Suppressor macrophage (primary cell): ENCODE measurements at regions not wholly inside any gene's neighbourhood (a gene's known extent, or its start where the extent isn't known, plus 50 kb on each side); places are given as distances from the start of the nearest gene placed in this dataset.
A peak's percentile ranks its signal among the peaks of the same experiment; 100 is the strongest.
"Not testable (repeated sequence)": the region's sequence is repeated elsewhere in the genome, so short reads cannot be mapped to it uniquely, and the experiment has no call there.

Experiments used
- DNase-seq, 4 experiments: peaks; one replicate each; pipeline ENCODE4 v3.0.0-alpha.2; 2020 to 2022

DNA sequence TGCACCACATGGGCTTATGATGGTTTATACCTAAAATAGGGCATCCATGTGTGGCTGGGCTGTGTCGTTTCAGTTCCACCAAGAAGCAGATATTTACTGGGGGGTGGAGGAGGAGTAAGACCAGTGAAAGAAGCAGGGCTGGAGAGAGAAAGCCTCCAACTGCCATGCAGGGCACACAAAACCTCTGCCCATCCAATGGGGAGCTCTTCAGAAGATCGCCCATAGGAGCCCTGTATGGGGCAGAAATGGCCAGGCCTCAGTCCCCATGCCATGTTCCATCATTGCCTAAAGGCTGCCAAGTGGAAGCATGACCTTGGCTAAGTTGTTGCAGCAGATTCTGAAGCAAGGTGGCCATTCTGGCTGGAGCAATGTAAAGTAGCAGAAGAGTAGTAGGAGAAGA is 277.0 kb downstream of the MEX3B start:
- DNase-seq: no peak

DNA sequence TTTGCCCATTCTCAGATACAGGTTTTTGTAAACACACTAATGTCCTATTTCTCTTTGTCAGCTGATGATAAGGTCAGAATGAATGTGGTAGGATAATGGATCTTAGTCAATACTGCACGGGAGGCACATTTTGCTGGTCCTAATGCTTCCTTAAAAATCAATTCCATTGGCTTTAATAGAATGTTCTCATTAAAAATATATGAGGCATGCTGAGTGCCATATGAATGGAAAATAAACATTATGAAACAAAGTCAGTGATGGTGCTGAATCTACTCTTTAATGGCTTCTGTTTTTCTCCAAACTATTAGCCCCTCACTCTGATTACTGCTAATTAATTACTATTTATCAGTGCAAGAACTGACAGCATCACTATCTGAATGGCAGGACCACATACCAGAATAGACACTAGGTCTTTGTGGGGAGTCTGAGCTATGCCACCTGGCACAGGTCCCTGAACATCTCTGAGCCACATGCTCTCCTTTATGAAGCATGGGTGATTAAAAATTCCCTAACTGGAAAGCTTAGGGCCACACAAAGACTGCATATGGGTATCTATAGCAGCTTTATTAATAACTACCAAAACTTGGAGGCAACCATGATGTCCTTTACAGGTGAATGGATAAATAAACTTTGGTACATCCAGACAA is 278.9 kb downstream of the MEX3B start:
- no peak for DNase-seq

DNA sequence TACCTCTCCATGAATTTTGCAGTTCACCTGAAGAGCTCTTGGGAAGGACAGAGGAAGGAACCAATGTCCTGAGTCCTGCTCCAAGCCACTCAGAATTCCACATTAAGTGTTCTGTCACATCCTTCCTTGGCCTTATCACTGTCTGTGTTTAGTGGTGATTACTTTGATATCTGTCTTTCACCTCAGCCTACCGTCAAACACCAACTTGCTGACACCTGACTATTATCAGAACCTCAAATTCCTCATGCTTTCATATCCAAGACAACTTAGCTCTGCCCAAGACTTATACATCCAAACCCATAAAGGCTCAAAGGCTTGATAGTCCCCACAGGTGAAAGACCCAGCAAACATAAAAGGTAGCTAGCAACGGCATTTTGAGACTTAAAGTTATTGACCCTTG is 280.0 kb downstream of the MEX3B start:
- DNase-seq: no peak

DNA sequence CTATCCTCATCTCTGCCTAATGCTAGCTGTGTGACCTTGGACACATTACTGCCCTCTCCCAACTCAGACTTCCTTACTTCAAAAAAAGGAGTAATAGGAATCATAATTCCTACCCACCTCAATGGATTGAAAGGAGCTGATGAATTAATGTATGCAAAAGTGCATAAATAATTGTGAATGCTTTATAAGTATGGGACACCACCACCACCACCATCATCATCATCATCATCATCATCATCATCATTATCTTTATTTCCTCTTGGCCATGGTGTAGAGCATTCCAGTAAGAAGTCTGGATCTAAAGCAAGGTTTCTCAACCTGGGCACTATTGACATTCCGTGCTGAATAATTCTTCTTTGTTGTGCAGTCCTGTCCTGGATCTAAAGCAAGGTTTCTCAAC is 282.5 kb downstream of the MEX3B start:
- no peak for DNase-seq

DNA sequence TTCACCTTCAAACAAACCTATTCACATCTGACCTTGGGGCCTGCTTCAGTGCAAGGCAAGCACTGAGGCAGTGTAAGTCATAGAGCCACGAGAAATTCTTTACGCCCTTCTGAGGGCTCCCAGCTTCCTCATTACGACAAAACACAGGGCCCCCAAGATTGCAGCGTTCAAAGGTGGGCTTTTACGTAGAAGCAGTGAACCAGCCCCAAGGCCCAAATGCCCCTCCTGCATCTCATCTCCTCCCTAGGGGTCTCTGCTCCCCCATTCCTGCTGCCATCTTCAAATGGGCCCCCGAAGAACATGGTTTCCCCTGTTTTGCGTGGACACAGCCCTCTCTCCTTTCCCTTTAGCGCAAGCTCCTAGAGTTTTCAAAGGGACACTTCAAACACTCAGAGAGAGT is 285.1 kb downstream of the MEX3B start:
- no peak for DNase-seq

DNA sequence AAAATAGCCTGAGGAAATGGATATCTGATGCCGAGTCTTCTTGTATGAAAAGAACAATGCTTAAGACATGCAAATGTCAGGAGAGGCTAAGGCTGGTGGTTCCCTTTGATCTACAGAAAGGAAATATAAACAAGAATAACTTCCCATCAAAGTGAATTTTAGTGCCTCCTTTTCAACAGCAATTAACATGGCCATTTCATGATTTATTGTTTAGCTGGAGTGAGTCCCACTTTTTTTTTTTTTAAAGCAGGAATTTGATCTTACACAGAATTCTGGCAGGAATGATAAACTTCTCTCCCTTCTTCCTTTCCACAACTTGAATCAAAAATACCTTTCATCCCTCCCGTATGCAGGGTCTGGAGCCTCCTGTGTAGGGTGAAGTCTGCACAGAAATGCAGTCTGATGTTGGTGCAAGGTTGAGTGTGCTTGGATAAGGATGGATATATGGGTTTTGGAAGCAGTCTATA is 287.0 kb downstream of the MEX3B start:
- DNase-seq: no peak

DNA sequence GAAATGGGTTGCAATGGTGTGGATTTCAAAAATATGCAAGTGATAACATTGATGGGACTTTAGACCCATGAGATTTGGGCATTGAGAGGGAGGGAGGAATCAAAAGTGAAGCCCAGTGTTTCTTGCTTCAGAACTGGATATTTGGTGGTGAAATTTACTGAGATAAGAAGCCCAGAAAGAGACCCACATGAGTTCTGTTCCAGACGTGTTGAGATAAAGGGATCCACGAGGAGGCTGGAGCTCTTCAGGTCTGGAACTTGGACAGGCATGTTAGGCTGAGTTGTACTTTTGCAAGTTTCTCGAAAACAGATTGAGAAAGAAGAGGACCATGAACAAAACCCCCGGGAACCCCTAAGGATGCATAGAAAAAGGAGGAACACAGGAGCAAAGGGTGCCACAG is 290.2 kb downstream of the MEX3B start:
- DNase-seq: no peak

DNA sequence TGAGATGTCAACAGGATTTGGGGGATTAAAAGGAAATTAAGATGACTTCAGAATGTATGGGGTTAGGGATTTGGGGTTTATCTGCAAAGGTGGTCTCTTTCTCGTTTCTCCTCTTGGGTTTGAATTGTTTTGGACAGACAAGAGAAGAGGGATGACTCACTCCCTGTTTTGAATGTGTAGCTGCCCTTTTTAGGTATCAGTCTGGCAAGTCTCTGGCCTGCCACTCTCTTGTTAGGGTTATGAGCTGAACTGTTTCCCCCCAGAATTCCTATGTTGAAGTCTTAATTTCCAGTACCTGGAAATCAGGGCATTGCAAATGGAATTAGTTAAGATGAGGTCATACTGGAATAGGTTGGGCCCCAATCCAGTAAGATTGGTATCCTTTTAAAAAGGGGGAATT is 291.7 kb downstream of the MEX3B start:
- no peak for DNase-seq

DNA sequence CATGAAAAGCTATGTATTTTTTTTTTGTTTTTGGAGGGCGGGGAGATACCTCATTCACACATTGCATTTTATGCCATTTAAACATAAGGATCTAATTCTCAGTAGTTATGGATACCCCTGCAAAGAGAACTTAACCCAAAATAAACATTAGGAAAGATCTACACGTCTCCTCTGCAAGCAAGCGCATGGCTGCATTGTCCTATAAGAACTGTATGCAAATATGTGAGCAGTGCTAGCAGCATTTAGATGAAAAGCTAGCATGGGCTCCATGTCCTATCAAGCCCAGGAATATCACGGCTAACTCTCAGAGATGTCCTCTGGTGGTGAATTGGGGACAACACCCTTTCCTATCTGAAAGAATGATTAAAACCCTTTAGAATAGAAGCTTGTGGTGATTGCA is 292.8 kb downstream of the MEX3B start:
- DNase-seq: no peak

DNA sequence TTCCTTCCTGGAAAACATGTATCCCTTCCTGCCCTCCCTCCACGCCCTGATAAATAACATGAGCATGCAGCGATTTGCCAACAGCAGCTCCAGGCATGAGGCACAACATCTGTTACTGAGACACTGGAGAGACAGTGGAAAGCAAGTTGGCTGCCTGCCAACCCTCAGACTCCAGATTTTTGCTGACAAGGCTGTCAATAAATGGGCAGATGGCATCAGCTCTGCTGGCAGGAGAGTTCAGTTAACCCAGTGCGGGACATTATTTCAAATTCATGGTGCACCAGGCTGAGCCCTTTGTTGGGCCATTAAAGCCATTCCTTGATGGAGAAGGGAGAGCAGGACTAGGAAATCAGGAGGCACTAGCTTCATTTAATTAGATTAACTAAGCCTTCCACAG is 293.3 kb downstream of the MEX3B start:
- peak; percentile 8 to 48 (median 31) for DNase-seq

DNA sequence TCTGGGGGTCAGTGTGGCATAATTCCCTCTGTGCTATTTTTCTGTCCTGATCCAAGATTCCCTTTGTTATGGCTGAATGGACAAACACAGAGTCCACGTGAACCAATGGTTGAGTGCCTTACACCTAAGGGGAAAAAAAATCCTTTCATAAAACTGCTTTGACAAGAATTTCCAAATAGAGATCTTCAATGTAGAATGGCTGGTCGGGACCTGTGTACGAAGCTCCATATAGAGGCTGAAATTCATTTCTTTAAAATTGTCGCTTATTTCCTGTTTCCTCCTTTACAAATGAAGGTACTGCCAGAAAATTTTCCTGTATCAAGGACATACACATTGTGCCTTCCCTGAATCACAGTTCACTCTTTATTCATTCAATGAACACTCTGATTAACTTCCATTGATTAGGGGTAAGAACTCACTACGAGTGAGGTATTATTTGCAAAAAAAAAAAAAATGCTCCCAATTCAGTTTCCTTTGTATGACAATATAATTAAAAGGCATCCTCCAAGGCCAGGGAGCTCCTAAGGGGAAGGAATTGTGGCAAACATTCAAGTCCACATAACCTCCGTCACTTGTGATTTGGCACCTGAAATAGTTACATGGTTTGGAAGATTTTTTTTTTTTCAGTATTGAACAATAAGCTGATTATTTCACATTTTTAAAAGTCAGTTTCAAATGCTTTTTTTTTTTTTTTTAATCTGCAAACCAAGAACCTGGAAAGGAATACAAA is 293.8 kb downstream of the MEX3B start:
- no peak for DNase-seq

DNA sequence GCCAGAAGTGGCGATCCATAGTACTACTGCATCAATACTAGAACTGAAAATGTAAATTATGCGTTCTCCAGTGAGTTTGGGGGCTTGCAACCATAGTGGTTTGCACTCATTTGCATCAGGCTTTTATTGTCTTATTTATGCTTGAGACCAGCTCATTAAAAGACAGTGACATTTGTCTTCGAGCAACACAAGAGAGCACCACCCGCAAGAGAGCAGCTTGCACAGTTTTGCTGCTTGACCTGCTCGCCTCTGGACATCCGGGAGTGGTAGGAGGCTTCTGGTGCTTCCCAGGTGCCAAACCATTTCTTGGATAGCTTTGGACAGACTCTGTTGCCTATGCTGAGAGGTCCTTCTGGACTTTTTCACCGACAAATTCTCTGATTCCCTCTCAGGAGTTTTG is 294.6 kb downstream of the MEX3B start:
- DNase-seq: no peak

DNA sequence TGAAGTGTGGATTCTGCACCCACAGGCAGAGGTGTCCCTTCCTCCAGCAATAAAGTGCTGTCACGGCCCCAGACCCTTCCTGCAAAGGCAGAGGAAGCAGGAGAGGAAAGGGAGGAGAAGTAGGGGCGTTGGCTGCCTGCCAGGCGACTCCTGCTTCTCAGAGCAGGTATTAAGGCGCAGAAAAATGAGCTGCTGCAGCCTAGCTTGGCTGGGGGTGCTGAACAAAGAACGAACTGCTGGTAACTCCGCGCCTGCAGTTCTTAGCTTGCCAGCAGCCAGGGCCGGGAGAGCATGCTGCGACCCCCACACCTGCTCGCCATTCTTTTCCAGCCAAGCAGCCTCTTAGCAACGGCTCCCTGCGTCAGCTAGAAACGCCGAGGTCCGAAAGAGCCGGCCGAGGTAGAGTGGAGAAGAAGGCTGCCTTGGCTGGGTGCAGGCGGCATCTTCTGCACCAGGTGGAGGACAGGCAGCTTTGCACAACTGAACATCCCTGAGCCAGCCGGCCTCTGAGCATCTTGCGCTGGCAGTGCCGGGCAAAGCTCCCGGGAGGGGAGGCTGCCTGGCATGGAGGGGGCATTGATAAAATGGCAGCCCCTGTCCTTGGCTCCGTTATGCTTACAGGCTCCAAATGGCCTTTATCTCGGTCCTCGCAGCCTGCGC is 296.0 kb downstream of the MEX3B start:
- DNase-seq: no peak

DNA sequence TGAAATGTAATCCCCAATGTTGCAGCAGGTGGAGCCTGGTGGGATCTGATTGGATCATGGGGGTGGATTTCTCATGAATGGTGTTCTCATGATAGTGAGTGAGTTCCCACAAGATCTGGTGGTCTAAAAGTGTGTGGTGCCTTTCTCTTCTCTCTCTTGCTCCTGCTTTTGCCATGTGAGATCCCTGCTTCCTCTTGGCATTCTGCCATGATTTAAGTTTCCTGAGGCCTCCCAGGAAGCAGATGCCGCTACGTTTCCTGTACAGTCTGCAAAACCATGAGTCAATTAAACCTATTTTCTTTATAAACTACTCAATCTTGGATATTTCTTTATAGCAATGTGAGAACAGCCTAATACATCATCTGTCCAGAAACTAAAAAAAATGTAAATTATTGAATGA is 298.3 kb downstream of the MEX3B start:
- peak; percentile 5 to 59 (median 34) for DNase-seq

DNA sequence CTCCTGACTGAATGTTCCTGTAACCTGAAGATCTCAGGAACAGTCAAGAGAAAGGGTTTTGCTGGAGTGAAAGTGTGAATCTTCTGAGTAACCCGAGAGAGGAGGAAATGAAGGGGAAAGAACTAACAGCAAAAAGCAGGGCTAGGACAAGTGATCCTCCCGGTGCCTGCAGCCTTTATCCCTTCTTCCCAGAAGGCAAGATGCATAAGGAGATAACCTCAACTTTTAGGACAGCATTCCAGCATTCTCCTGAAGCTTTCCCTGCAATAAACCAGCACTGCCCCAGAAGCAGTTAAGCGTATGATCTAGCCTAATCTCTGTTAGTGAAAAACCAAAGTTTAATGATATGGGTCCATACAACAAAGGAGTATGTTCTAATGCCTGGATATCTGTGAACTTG is 298.8 kb downstream of the MEX3B start:
- DNase-seq: no peak

DNA sequence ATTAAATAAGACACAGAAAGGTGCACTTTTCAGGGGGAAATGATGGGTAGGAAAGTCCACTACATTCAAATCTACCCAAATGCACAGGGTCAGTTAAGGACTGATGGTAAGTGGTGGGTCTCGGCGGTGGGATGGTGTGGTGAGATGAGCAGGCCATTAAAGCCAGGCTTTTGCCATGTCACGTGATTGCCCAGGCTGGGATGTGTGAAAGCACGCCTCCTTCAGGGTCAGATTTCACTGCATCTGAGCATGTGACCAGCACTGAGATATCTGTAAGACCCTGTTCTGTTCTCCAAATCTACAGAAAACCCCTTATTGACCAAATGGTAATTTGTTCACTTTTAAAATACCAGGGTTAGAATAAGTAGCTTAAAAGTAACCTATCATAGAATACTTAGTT is 301.5 kb downstream of the MEX3B start:
- DNase-seq: no peak

DNA sequence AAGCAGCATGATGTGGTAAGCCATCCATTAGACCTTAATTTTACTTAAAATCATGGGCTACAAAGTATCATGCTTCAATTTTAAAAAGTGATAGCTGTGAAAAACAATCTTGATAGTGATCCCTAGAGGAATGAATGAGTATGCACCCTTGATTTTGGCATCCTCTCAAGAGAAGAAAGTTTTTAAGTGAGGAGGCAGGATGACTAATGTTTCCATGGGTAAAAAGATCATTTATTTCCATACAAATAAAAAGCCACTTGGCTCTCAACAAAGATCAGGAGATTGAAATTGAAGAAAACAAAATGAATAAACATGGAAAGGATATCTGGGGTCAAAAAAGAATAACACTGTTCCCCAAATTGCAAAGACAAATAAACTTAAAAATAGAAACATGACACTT is 305.4 kb downstream of the MEX3B start:
- DNase-seq: no peak

DNA sequence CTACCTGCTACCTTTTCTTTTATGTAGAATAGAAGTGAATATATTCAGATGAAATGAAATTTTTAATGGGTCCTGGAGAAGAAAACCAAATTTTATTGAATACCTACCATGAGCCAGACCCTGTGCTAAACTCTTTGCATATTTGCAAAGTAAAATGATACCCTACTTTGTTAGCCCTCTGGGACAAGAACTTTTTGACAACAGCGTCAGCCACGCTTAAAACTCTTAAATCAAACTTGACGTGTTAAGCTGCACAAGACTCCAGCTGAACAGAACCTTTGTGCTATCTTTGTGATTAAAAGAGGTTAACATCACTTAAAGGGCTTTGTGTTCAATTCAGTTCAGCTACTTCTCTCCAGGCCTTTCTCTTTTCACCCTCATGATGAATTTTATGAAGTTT is 316.5 kb downstream of the MEX3B start:
- DNase-seq: no peak

DNA sequence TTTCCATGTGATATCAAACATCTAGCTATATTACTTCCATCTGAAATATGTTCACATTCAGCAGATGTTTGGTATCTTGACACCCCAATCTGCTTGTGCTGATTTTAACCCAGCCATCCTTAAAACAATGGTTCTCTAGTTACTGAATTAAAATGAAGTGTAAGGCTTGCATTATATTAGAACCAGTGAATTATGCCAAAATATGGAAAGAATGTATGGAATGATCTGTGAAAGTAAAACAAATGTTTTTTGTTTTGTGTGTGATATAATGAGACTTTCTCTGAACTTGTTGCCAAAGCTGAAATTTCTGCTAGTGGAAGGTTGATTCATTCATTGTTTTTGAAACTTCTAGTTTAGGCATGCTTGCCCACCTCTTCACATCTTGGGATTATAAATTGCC is 317.1 kb downstream of the MEX3B start:
- no peak for DNase-seq

DNA sequence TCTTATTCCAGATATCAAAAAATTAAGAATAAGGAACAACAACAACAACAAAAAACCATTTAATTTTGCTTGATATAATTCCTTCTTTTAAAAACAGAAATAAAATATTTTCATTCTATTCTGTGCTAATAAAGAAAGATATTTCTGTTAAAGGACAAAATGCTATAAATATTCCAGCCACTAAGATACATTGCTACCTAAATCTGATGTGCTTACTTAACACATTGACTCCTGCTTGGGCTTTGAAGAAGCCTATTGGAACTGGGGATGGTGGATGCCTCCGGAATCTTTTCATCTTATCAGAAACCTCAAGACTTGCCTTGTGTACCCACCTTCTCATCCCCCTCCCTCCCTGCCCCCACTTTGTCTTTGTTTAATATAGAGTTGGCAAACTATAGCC is 320.2 kb downstream of the MEX3B start:
- DNase-seq: no peak

DNA sequence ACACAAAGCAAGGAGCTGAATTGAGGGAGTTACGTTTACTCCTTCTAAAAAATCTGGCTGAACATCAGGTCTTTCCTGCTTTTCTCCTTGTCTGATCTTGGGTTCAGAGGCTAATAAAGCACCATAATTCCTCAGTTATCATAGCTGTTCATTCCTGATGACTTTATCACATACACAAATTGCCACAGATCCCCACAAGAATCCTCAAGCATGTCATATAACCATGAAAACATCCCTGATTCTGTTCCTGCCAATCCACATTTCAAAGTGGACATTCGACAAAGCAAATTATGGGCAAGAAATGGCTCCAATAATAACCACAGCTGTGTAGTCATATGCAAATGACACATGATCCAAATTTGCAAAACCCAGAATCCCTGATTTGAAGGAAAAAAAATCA is 321.3 kb downstream of the MEX3B start:
- no peak for DNase-seq

DNA sequence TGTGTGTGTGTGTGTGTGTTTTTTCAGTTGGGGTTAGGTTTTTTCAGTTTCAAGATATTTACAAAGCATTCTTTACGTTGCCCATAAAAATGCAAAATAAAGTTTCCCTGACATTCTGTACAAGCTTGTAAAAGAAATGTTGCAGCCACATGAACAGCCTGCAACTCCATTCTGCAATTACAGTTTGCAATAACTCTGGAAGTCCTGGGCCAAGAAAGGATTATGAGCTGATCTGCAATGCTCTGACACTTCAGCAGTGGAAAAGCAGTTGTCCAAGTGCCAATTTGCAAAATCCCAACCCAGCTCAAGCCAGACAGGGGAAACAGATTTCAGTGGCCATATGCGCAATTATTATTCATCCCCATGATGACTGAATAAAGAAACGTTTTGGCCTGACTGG is 322.1 kb downstream of the MEX3B start:
- no peak for DNase-seq

DNA sequence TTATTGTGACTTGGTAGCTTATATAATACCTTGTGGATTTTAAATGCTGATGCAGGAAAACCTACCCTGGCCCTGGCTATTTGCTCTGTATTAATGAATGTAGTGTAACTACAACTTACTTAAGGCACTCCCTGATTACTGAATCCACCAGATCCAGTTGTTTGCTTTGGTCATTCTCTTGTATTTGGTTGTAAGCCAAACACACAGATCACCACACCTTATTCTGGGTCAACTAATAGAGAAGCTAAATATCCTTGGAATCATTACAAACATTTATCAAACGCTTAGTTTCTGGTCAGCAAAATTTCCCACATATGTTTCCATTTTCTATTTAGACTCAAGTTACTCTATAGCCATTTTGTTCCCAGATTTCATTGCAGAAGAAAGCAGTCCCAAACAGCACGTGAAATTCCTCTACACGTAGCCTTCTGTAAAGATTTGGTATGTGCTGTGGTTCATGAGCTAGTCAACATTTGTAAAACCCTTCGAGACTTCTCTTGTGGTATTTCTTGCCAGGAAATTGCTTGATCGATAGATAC is 322.6 kb downstream of the MEX3B start:
- DNase-seq: no peak

DNA sequence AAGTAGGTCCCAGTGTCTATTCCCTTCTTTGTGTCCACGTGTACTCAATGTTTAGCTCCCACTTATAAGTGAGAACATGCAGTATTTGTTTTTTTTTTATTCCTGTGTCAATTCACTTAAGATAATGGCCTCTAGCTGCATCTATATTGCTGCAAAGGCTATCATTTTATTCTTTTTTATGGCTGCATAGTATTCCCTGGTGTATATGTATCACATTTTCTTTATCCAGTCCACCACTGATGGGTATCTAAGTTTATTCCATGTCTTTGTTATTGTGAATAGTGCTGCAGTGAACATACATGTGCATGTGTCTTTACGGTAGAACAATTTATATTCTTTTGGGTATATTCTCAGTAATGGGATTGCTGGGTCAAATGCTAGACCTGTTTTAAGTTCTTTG is 329.4 kb downstream of the MEX3B start:
- DNase-seq: not testable (repeated sequence)
